GM21576 (cell line): ENCODE measurements at regions not wholly inside any gene's neighbourhood (a gene's known extent, or its start where the extent isn't known, plus 50 kb on each side); places are given as distances from the start of the nearest gene placed in this dataset.
"Not testable (repeated sequence)": the region's sequence is repeated elsewhere in the genome, so short reads cannot be mapped to it uniquely, and the experiment has no call there.

Experiments
- ATAC-seq: cut with Tn5 transposase; IDR thresholded peaks from one replicate; pipeline ENCODE4 v1.9.1; 2021; ENCODE audit warnings: mild to moderate bottlenecking, moderate library complexity; ENCODE audit not compliant: unreplicated experiment

- ATAC-seq: no peak
Measured at GRCh38 chr20:22529150-22530019, 55.0 kb downstream of the FOXA2 start.

DNA sequence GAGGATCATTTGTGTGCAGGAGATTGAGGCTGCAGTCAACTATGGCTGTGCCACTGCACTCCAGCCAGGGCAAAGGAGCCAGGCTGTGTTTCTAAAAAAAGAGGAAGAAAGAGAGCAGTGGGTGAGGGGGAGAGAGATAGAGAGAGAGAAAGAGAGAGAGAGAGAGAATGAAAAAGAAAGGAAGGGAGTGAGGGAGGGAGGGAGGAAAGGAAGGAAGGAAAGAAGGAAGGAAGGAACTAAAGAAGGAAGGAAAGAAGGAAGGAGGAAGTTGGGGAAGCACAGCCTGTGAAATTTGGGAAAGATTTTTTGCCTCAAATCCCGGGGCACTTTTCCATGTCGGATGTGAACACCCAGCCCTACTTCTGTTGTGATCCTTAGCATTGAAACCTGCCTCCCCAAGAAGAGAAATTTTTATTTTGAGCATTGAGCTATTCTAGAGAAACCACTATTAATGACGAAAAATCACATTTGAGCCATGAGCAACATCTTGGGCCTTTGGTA is 57.8 kb downstream of the FOXA2 start:
- no peak for ATAC-seq

- ATAC-seq: no peak
Measured at GRCh38 chr20:22525821-22526220, 58.6 kb downstream of the FOXA2 start.

DNA sequence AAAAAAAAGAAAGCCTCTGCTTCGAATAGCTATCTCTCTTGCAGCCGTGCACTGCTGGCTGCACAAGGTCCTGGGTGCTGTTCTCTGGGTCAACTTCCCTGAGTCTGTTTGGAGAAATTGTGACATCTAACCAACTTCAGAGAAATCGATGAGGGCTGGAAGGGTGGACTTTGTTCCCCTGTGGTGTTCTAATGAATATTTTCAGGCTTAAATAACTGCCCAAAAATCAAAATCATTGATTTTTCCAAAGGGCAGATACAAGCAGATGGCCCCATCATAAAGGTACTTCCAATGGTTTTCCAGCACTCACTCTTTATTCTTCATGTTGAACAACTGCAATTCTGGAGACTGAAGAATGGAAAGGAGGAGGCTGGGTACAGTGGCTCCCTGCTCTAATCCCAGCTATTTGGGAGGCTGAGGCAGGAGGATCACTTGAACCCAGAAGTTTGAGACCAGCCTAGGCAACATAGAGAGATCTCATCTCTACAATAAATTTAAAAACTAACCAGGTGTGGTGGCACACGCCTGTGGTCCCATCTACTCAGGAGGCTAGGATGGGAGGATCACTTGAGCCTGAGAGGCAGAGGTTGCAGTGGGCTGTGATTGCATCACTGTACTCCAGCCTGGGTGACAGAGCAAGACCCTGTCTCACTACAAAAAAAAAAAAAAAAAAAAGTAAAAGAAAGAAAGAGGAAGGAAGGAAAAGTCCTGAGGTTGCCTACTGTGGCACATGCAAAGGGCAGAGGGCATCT is 59.1 kb downstream of the FOXA2 start:
- no peak for ATAC-seq

DNA sequence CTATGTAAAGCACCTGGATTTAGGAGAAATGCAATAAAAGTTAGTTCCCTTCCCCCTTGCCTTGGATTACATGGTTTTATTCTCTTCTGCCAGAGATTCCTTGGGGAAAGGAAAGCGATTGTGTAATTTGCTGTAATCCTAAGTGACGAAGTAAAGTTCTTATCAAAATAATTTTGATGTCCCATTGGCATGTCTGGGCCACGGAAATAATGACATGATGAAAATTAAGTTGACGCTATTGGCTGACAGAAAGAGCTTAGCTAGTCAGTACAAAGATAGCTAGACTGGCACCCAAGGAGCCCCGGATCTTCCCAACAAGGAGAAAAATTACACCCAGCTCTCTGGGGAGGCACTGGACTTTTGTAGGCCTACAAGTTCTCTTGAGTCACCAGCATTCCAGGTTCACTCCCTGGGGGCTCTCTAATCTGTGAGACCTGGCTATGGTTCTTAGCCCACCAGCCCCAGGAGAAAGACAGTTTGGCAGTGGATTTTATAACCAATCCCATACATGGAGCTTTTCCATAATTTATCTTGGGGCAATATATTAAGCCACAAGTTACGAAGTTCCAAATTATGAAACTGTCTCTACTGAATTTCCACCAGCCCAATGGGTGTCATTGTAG is 59.9 kb downstream of the FOXA2 start:
- ATAC-seq: no peak

DNA sequence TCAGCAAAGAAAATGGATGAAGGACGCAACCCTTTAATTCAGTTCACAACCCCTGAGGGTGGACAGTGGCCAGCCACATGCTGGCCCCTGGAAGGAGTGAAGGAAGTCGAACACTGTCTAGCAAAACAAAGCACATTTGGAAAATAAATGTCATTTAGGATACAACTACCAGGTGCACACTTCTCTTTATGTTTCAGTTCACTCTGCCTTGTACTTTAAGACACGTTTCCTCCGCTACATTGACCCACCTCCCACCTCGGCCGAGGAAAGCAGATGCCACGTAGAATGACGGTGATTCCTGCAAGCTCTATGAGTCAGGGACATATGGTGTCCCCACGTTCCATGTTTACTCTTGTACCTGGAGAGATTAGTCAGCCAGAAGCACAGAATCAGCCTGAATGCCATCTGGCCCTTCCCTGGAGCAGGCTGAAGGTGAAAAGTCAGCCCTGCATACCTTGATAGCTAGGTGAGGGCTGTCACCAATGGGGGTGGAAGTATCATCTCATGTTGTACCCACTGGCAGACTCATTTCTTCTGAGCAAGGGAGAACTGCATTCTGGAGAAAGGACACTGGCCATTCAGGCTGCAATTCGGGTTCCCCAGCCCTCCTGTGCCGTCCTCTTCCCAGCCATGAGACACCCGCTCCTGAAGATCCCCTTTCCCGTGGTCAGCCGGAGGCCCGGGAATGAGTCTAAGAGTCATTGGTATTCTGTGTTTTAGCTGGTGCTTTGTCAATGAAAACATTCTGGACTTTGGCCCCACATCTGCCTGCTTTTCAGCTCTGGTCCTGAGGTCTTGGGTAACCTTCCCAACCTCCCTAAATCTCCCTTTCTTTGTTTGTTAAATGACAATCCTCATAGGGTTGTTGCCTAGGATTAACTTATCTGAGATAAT is 60.6 kb downstream of the FOXA2 start:
- no peak for ATAC-seq

GRCh38 chr20:22523128-22523498 is 61.3 kb downstream of the FOXA2 start:
- ATAC-seq: no peak

DNA sequence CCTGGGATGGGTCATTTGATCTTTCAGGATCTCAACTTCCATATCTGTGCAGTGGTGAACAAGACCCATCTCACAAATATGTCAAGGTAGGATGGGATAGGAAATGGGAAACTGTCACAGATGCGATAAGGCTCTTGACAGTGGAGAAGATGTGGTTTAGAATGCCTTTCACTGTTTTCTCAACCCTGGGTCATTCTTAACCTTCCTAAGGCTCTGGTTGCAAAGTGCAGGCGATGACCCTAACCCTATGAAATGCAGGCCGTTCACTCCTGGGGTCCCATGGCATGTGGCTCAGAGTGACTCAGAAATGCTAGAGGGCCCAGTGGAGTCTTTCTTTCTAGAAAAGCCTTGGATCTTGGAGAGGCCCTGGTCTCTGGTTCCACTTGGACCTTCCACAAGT is 61.7 kb downstream of the FOXA2 start:
- no peak for ATAC-seq

- ATAC-seq: not testable (repeated sequence)
Measured at GRCh38 chr20:22521940-22522339, 62.4 kb downstream of the FOXA2 start.

GRCh38 chr20:22520381-22520780 is 64.0 kb downstream of the FOXA2 start:
- ATAC-seq: no peak

- ATAC-seq: no peak
Measured at GRCh38 chr20:22515264-22515663, 69.1 kb downstream of the FOXA2 start.

DNA sequence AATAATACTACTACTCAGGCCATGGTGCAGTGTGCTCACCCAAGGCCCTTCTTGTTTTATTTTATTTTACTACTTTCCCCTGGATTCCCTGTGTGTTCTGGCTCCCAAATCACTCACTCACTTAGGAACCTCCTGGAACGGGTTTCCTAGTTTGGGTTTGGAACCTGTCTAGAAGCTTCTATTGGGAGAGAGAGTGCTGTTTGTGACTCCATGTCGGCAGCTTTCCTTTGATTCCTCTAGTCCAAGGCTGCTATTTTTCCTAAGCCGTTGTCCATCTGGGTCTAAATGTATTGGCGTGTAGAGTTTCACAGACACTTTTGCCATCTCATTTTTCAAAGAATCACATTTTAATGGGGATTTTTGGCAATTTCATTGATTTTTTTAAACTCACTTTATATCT is 70.8 kb downstream of the FOXA2 start:
- ATAC-seq: no peak

DNA sequence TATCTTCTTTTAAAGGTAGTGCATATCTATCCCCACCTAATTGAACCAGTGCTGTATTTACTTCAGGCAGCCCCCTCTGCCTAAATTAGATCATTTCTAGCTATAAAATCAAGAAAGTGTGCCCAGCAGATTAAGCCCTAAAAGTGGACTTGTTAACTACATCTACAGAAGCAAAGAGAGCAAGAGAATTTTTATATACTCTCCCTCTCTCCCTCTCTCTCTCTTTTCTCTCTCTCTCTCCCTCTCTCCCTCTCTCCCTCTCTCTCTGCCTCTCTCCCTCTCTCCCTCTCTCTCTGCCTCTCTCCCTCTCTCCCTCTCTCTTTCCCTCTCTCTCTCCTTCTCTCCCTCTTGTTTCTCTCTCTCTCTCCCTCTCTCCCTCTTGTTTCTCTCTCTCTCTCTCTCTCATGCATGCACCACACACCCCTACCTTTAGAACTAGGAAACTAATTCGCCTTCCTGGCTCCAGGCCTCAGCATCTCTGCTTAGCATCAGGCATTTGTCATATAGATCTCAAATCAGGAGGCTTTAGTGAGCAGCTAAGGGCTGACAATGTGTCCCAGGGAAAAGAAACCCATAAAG is 71.4 kb downstream of the FOXA2 start:
- ATAC-seq: no peak

DNA sequence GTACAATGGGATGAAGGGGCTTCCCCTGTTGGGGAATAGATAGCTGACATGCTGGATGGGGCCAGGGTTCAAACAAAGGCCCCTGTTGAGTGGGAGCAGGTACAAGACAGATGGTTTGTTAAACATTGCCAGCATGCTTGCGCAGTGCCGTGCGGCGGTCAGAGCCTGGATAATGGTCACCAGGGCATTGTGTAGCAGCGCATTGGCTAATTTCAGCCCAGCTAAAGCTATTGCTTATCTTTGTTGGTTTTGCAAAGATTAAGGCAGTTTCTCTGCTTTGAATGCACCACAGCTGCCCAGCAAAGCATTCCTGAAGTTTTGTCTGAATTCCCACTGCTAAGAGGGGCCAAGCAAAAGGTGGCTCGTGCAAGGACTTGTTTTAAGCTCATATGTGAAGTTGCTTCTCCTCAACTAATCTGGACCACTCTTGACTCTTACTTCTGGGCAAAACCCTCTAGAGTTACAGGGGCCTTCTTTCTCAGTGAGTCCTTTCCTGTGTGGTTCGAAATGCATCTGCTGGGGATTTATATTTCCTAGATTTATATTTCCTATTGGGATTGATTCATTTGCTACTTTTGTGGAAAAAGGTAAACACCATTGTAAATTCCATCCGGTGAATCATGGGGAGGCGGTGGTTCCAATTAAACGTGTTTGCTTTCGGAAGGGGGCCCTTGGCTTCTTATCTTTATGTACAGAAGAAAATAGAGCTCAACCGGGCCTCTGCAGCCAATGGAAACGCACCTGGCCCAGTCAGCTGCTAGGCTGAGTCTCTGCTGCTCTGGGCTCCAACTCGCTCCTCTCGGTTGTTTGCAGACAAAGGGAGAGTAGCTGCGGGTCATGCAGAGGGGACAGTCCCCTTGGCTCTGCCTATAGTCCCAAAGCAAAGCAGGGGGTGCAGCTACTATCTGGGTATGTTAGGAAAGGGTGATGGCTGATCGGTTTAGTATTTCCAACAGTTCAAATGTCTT is 72.1 kb downstream of the FOXA2 start:
- no peak for ATAC-seq

DNA sequence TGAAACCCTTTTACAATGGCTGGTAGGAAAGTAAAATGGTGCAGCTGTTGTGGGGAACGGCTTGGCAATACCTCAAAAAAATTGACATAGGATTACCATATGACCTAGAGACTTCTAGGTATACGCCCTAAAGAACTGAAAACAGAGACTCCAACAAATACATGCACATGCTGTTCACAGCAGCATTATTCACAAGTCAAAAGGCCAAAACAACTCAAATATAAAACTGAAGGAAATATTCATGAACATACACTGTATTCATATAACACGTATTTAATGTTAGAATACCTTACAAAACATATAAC is 74.6 kb downstream of the FOXA2 start:
- no peak for ATAC-seq

GRCh38 chr20:22509090-22509842 is 75.1 kb downstream of the FOXA2 start:
- no peak for ATAC-seq

- ATAC-seq: no peak
Measured at GRCh38 chr20:22508426-22508825, 75.9 kb downstream of the FOXA2 start.

DNA sequence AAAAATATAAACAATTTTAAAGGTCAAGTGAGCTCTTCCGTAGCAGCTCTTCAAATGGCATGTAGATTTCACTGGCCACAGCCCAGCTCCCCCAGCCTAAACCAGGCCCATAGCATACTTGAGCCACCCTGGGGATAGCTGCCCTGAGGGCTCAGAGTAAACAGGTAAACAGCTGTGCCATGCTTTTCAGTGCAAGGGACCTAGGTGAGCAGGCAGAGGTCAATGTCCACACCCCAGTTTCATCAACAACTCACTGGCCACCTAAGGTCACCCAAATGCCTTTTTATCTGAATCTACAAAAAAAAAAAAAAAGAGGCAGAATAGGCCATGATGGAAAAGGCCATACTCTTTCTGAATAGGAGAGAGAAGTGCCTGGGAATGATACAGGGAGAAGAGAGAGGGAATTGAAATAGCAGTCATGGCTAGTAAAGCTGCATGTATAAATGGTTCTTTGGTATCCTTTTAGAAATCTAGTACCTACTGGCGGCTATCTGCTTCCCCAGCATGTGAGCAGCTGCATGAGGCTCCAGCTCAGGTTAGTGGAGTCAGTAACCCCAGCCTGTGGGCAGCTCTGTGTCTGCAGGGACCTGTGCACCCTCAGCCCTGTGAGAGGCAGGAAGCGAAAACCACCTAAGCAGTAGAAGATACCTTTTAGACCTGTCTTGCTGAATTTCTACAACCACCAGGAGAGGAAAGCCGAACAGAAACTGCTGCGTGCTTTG is 77.0 kb downstream of the FOXA2 start:
- no peak for ATAC-seq
